HEK293 (cell line): ENCODE measurements at regions not wholly inside any gene's neighbourhood (a gene's known extent, or its start where the extent isn't known, plus 50 kb on each side); places are given as distances from the start of the nearest gene placed in this dataset.

Experiments used
- CTCF ChIA-PET: fragments of 350-600 bp; formaldehyde crosslinking; extraction: SDS; loops from one replicate; lab custom pipeline; 2021; ENCODE audit warnings: antibody characterized with exemption; lab: Yijun Ruan, JAX
- POLR2A ChIA-PET: fragments of 300-600 bp; formaldehyde crosslinking; extraction: SDS; loops from one replicate; lab custom pipeline; 2020; ENCODE audit warnings: antibody characterized with exemption, inconsistent platforms; lab: Yijun Ruan, JAX
- H3K27ac ChIP-seq: fragments of 200-500 bp; sonication (Bioruptor generic); 2 replicates; pipeline ENCODE4 v1.5.1; 2014; ENCODE audit warnings: low read depth, low read length, control low read depth, inconsistent platforms; ENCODE audit errors: extremely low read depth
- H3K36me3 ChIP-seq, 2 experiments: fragments of 200-500 bp in 1 of 2; sonication (Bioruptor generic) in 1 of 2; 1 replicate in 1 of 2; 2 replicates in 1 of 2; pipeline ENCODE4 v1.5.1; 2014 to 2017; ENCODE audit warnings: inconsistent platforms in 2 of 2, low read length in 2 of 2; ENCODE audit not compliant: control insufficient read depth in 2 of 2, insufficient read depth in 1 of 2
- H3K4me1 ChIP-seq: fragments of 200-500 bp; sonication (Bioruptor generic); 2 replicates; pipeline ENCODE4 v1.5.1; 2014; ENCODE audit warnings: mild to moderate bottlenecking, low read length, inconsistent platforms; ENCODE audit not compliant: control insufficient read depth, insufficient read depth
- H3K4me3 ChIP-seq: 2 replicates; pipeline ENCODE4 v1.5.1; 2011; ENCODE audit warnings: low read depth, mild to moderate bottlenecking, control low read depth, low read length, moderate library complexity
- H3K9me3 ChIP-seq: fragments of 200-500 bp; sonication (Bioruptor generic); 2 replicates; pipeline ENCODE4 v1.5.1; 2014; ENCODE audit warnings: low read depth, low read length, inconsistent platforms; ENCODE audit not compliant: control insufficient read depth, insufficient read depth
- ELK4 ChIP-seq: IDR thresholded peaks from 2 replicates; pipeline ENCODE4 v1.6.1; 2011; ENCODE audit warnings: mild to moderate bottlenecking, low read depth, low read length, borderline replicate concordance
- FEZF1 ChIP-seq: fragments of 450-650 bp; formaldehyde crosslinking; IDR thresholded peaks from 2 replicates; pipeline ENCODE4 v1.5.1; 2016; ENCODE audit warnings: missing biosample characterization, missing genetic modification characterization
- GLIS2 ChIP-seq: fragments of 450-650 bp; formaldehyde crosslinking; IDR thresholded peaks from 2 replicates; pipeline ENCODE4 v1.5.1; 2016; ENCODE audit warnings: missing biosample characterization, missing genetic modification characterization
- HOXD13 ChIP-seq: sonication (generic); formaldehyde crosslinking; IDR thresholded peaks from 2 replicates; pipeline ENCODE4 v1.8.0; 2022; ENCODE audit warnings: missing genetic modification reagents, borderline replicate concordance
- KLF10 ChIP-seq: fragments of 450-650 bp; IDR thresholded peaks from 2 replicates; pipeline ENCODE4 v1.5.1; 2018; ENCODE audit warnings: missing biosample characterization, mild to moderate bottlenecking, missing genetic modification characterization
- KLF16 ChIP-seq: fragments of 450-650 bp; formaldehyde crosslinking; IDR thresholded peaks from 2 replicates; pipeline ENCODE4 v1.5.1; 2017; ENCODE audit warnings: missing biosample characterization, missing genetic modification characterization
- PRDM1 ChIP-seq: fragments of 450-650 bp; formaldehyde crosslinking; IDR thresholded peaks from 2 replicates; pipeline ENCODE4; 2016; ENCODE audit warnings: missing biosample characterization, missing genetic modification characterization
- SALL2 ChIP-seq: fragments of 450-650 bp; formaldehyde crosslinking; IDR thresholded peaks from 2 replicates; pipeline ENCODE4 v1.5.0; 2017; ENCODE audit warnings: missing biosample characterization, mild to moderate bottlenecking, missing genetic modification characterization, borderline replicate concordance
- ZBTB17 ChIP-seq: fragments of 450-650 bp; formaldehyde crosslinking; IDR thresholded peaks from 2 replicates; pipeline ENCODE4 v1.5.1; 2016; ENCODE audit warnings: missing biosample characterization, missing genetic modification characterization
- ZBTB20 ChIP-seq: fragments of 450-650 bp; formaldehyde crosslinking; IDR thresholded peaks from 2 replicates; pipeline ENCODE4 v1.5.1; 2016; ENCODE audit warnings: missing biosample characterization, missing genetic modification characterization
- ZBTB21 ChIP-seq: fragments of 450-650 bp; formaldehyde crosslinking; IDR thresholded peaks from 2 replicates; pipeline ENCODE4 v1.5.1; 2017; ENCODE audit warnings: missing biosample characterization, missing genetic modification characterization
- ZBTB49 ChIP-seq: fragments of 450-650 bp; formaldehyde crosslinking; IDR thresholded peaks from 2 replicates; pipeline ENCODE4 v1.5.1; 2016; ENCODE audit warnings: missing biosample characterization, missing genetic modification characterization, low read depth
- ZFP3 ChIP-seq: fragments of 450-650 bp; formaldehyde crosslinking; IDR thresholded peaks from 2 replicates; pipeline ENCODE4 v1.5.1; 2016; ENCODE audit warnings: low read depth, missing biosample characterization, missing genetic modification characterization
- ZIC2 ChIP-seq: fragments of 450-650 bp; formaldehyde crosslinking; IDR thresholded peaks from 2 replicates; pipeline ENCODE4 v1.5.1; 2016; ENCODE audit warnings: missing biosample characterization, missing genetic modification characterization
- ZNF112 ChIP-seq: fragments of 450-650 bp; formaldehyde crosslinking; IDR thresholded peaks from 2 replicates; pipeline ENCODE4 v1.5.0; 2017; ENCODE audit warnings: missing biosample characterization, missing genetic modification characterization
- ZNF19 ChIP-seq: fragments of 450-650 bp; formaldehyde crosslinking; IDR thresholded peaks from 2 replicates; pipeline ENCODE4; 2016; ENCODE audit warnings: missing biosample characterization, missing genetic modification characterization, low read depth
- ZNF2 ChIP-seq: fragments of 450-650 bp; formaldehyde crosslinking; IDR thresholded peaks from 2 replicates; pipeline ENCODE4 v1.5.1; 2016; ENCODE audit warnings: missing biosample characterization, missing genetic modification characterization
- ZNF239 ChIP-seq: fragments of 450-650 bp; formaldehyde crosslinking; IDR thresholded peaks from 2 replicates; pipeline ENCODE4 v1.5.1; 2016; ENCODE audit warnings: missing biosample characterization, missing genetic modification characterization
- ZNF280C ChIP-seq: fragments of 450-650 bp; formaldehyde crosslinking; IDR thresholded peaks from 2 replicates; pipeline ENCODE4 v1.5.1; 2016; ENCODE audit warnings: missing biosample characterization, missing genetic modification characterization
- ZNF280D ChIP-seq: fragments of 450-650 bp; formaldehyde crosslinking; IDR thresholded peaks from 2 replicates; pipeline ENCODE4 v1.5.1; 2016; ENCODE audit warnings: missing biosample characterization, missing genetic modification characterization
- ZNF324 ChIP-seq: fragments of 450-650 bp; formaldehyde crosslinking; IDR thresholded peaks from 2 replicates; pipeline ENCODE4 v1.5.1; 2016; ENCODE audit warnings: missing biosample characterization, missing genetic modification characterization
- ZNF433 ChIP-seq: fragments of 450-650 bp; formaldehyde crosslinking; IDR thresholded peaks from 2 replicates; pipeline ENCODE4 v1.5.1; 2016; ENCODE audit warnings: missing biosample characterization, missing genetic modification characterization, low read depth
- ZNF621 ChIP-seq: fragments of 450-650 bp; formaldehyde crosslinking; IDR thresholded peaks from 2 replicates; pipeline ENCODE4 v1.5.1; 2017; ENCODE audit warnings: missing biosample characterization, missing genetic modification characterization
- ZNF670 ChIP-seq: fragments of 450-650 bp; formaldehyde crosslinking; IDR thresholded peaks from 2 replicates; pipeline ENCODE4 v1.5.1; 2016; ENCODE audit warnings: missing biosample characterization, missing genetic modification characterization, low read depth

GRCh38 chr3:168968609-168969008 lies 694.9 kb downstream of the MECOM start:
- no peaks in the 10 kb centered on the region for H3K4me1 ChIP-seq
- H3K4me3 ChIP-seq: no peak overlapping the region
- no peak overlapping the region for H3K27ac ChIP-seq
- no peaks in the 10 kb centered on the region for H3K9me3 ChIP-seq
- TF ChIP-seq ZNF324 (no peak), ZNF433 (tag by site-specific recombination) (no peak), ZIC2 (no peak), ZNF239 (tag by site-specific recombination) (no peak), ZBTB21 (tag by site-specific recombination) (no peak), ZFP3 (tag by site-specific recombination) (no peak), ZNF2 (tag by site-specific recombination) (no peak), ZBTB17 (tag by site-specific recombination) (0 out of 2 replicates have a peak, but pooled peaks have one; percentile 32)
- POLR2A ChIA-PET: no interaction called here
- CTCF ChIA-PET: no interaction called here
- no peaks in the 10 kb centered on the region for H3K36me3 ChIP-seq

- CTCF ChIA-PET: no interaction called here
- H3K36me3 ChIP-seq: no peaks in the 10 kb centered on the region
- POLR2A ChIA-PET: no interaction called here
- H3K4me1 ChIP-seq: no peaks in the 10 kb centered on the region
- H3K4me3 ChIP-seq: no peak overlapping the region
- H3K27ac ChIP-seq: no peak overlapping the region
- TF ChIP-seq ZNF112 (tag by site-specific recombination): no peak
- no peak for TF ChIP-seq FEZF1
- TF ChIP-seq KLF16 (tag by site-specific recombination): no peak
- TF ChIP-seq ZNF670: no peak
- no peak for TF ChIP-seq SALL2 (tag by site-specific recombination)
- TF ChIP-seq ZNF19: no peak
- TF ChIP-seq HOXD13: no peak
- no peak for TF ChIP-seq KLF10 (tag by site-specific recombination)
- no peak for TF ChIP-seq ZBTB20
- TF ChIP-seq ZNF280D: no peak
- no peak for TF ChIP-seq ZBTB49
- no peak for TF ChIP-seq ELK4
- TF ChIP-seq ZNF621 (tag by site-specific recombination): no peak
- TF ChIP-seq ZNF239 (tag by site-specific recombination): no peak
- no peak for TF ChIP-seq GLIS2 (tag by site-specific recombination)
- TF ChIP-seq PRDM1 (tag by site-specific recombination): no peak
- no peak for TF ChIP-seq ZNF280C (tag by site-specific recombination)
- no peaks in the 10 kb centered on the region for H3K9me3 ChIP-seq
Measured at GRCh38 chr3:168964736-168965135, 698.8 kb downstream of the MECOM start.
